ENCODE measurements at regions not wholly inside any gene's neighbourhood (a gene's known extent, or its start where the extent isn't known, plus 50 kb on each side); places are given as distances from the start of the nearest gene placed in this dataset.

DNA sequence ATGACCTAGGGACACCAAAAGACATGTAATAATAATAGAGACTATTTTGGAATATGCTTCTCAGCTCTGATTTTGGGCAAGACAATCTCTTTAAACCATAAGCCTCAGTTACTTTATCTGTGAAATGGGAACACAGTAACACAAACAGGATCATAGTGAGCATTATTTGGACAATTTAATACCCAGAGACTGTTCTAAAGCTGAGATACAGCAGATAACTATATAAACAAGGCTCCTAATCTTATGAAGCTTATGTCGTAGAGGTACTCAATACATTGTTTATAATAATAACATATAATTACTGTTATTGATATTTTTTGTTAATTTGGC, 250.8 kb downstream of the SEC61B start:
- no peak overlapping the region for H2BK20ac ChIP-seq (ENCODE audit: low read length)
- H3K18ac ChIP-seq (ENCODE audit: extremely low read depth, low read length), result no peak overlapping the region
- peaks cover 0 to 5% (median 2%) of the 10 kb centered on the region in 4 experiments; a peak in 2 of 7 replicates for H3K4me1 ChIP-seq (replicated peaks in 1 of 4; ENCODE audit: control insufficient read depth in 3 of 4, insufficient read depth in 4 of 4, low read length in 3 of 4)
- no peak overlapping the region for H2AK5ac ChIP-seq (ENCODE audit: low read depth, low read length)
- H3K27me3 ChIP-seq (replicated peaks in 1 of 4; ENCODE audit: control insufficient read depth in 3 of 4, extremely low read depth in 1 of 4, insufficient read depth in 3 of 4, low read length in 3 of 4), result no peaks in the 10 kb centered on the region
- no peak overlapping the region for H3K4me3 ChIP-seq (ENCODE audit: extremely low read depth in 1 of 4, insufficient read depth in 2 of 4, low read depth in 3 of 4, low read length in 4 of 4)
- ChIA-PET POLR2A (ENCODE audit: partially characterized antibody) (no interaction called here), CTCF (ENCODE audit: partially characterized antibody) (no interaction called here)
- H3K79me2 ChIP-seq (ENCODE audit: control insufficient read depth in 1 of 2, insufficient read depth in 2 of 2, low read length in 2 of 2), result no peaks in the 10 kb centered on the region
- H3K4ac ChIP-seq (replicated peaks; ENCODE audit: insufficient read length, low read depth, low read length), result no peak overlapping the region
- no peak overlapping the region for H4K91ac ChIP-seq (replicated peaks; ENCODE audit: insufficient read length, low read length)
- no peak overlapping the region for H2BK120ac ChIP-seq (replicated peaks; ENCODE audit: low read depth, low read length)
- no peaks in the 10 kb centered on the region for H3K9me3 ChIP-seq (ENCODE audit: insufficient read depth in 2 of 2, low read depth in 1 of 2, low read length in 1 of 2)
- no peak overlapping the region for H2BK5ac ChIP-seq (ENCODE audit: low read depth, low read length)
- H4K20me1 ChIP-seq (replicated peaks in 1 of 2; ENCODE audit: control insufficient read depth in 1 of 2, insufficient read depth in 2 of 2, low read length in 2 of 2), result no peaks in the 10 kb centered on the region
- no peak overlapping the region for H3K56ac ChIP-seq (replicated peaks; ENCODE audit: insufficient read length, low read depth, low read length)
- no peaks in the 10 kb centered on the region for H3K79me1 ChIP-seq (ENCODE audit: low read depth, low read length)
- H3K23ac ChIP-seq (ENCODE audit: insufficient read length), result no peak overlapping the region
- no peak overlapping the region for H2BK12ac ChIP-seq (ENCODE audit: low read depth, low read length)
- H3K14ac ChIP-seq (ENCODE audit: insufficient read length), result no peak overlapping the region
- no peak overlapping the region for H3K27ac ChIP-seq (ENCODE audit: low read depth, low read length)
- WGBS, 2 experiments (ENCODE audit: extremely low coverage in 1 of 2, insufficient coverage in 1 of 2, insufficient read length in 1 of 2, insufficient replicate concordance in 2 of 2, low coverage in 1 of 2, low lambda C conversion rate in 2 of 2, missing lambda C conversion rate in 1 of 2), result 88% methylated on average over 1 of the region's 1 CpG; no CpG with 5 or more reads in 1 of the 2 experiments
- H4K5ac ChIP-seq (ENCODE audit: insufficient read length, low read depth, low read length), result no peak overlapping the region
- TF ChIP-seq RAD21 (IDR thresholded peaks at IDR 0.05 in 1 of 2, conservative IDR thresholded peaks at IDR 0.05 in 1 of 2; ENCODE audit: low read depth in 2 of 2, low read length in 2 of 2) (no peak), BRCA1 (IDR thresholded peaks at IDR 0.05; ENCODE audit: low read depth, low read length) (no peak), FOSL1 (IDR thresholded peaks at IDR 0.05; ENCODE audit: insufficient read depth, low read depth, low read length) (no peak)
- no peak overlapping the region for H4K8ac ChIP-seq (ENCODE audit: extremely low read depth, insufficient read depth, low read length)
- H3K23me2 ChIP-seq (ENCODE audit: low read depth, low read length), result no peaks in the 10 kb centered on the region
- no peak overlapping the region for H2BK15ac ChIP-seq (ENCODE audit: low read length)
- H3K36me3 ChIP-seq (ENCODE audit: control insufficient read depth in 2 of 4, insufficient read depth in 4 of 4, low read length in 3 of 4), result no peaks in the 10 kb centered on the region; a peak in 1 of 8 replicates
- no peak overlapping the region for H3K9ac ChIP-seq (replicated peaks in 1 of 4; ENCODE audit: extremely low read depth in 1 of 4, low read depth in 3 of 4, low read length in 3 of 4)
- H2AFZ ChIP-seq (ENCODE audit: low read length), result no peak overlapping the region
- DNase-seq (ENCODE audit: low read depth in 1 of 2, low spot score in 2 of 2), result no peak
- no peak for FAIRE-seq
- H3K4me2 ChIP-seq (ENCODE audit: insufficient read depth in 1 of 2, low read depth in 2 of 2, low read length in 2 of 2), result no peak overlapping the region
